ENCODE measurements at regions not wholly inside any gene's neighbourhood (a gene's known extent, or its start where the extent isn't known, plus 50 kb on each side); places are given as distances from the start of the nearest gene placed in this dataset.

DNA sequence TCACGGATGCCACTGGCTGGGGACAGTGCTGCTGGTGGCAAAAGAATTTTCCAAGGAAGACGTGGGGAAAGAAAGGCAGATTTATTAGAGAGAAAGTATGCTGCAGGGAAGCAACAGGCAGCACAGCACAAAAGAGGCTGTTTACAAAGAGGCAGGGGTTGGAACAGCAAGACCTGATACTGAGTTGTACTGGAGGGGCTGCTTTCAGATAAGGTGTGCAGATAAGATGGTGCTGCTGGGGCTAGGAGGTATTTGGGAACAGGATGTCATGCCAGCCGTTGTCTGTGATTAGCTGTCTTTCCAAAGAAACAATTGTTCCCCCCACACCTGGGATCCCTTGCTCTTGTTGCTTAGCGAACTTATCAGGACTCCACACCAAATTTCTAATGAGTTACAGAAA, 2023.3 kb upstream of the PCDH20 start:
- FAIRE-seq: no peak

DNA sequence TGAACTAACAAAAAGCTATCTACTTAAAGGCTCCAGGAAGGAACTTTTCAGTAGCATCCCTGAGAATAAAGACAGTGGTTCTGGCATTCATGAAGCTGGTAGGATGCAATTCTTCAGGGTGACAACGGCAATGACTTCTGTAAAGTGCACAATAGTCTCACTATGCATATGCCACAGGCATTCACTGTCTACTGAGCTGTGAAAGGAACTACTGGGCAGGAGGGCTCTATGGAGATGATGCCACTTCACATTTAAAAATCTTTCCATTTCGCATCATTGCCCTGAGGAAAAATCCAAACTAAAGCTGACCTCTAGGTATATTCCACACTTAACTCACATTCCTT, 2020.6 kb upstream of the PCDH20 start:
- no peak for FAIRE-seq

DNA sequence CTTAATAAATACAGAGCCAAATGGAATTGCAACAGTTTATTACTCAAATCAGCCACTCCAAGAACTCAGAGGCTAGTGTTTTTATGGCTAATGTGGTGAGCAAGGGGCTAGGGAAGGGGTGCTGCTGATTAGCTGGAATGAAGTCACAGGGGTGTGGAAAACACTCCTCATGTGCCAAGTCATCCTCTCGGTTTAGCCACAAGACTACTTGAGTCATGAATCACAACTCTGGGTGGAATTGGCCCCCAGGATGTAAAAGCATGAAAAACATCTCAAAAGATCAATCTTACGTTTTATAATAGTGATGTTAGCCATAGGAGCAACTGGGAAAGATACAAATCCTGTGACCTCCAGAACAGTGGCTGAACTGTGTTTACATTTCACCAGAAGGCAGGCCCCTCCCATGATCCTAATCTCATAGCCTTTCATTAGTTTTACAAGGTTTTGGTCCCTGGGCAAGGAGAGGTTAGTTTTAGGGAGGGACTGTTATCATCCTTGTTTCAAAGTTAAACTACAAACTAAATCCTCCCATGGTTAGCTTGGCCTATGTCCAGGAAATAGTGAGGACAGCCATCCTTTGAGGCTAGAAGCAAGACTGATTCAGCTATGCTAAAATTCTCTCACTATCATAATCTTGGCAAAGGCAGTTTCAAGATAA, 2020.1 kb upstream of the PCDH20 start:
- no peak for FAIRE-seq

DNA sequence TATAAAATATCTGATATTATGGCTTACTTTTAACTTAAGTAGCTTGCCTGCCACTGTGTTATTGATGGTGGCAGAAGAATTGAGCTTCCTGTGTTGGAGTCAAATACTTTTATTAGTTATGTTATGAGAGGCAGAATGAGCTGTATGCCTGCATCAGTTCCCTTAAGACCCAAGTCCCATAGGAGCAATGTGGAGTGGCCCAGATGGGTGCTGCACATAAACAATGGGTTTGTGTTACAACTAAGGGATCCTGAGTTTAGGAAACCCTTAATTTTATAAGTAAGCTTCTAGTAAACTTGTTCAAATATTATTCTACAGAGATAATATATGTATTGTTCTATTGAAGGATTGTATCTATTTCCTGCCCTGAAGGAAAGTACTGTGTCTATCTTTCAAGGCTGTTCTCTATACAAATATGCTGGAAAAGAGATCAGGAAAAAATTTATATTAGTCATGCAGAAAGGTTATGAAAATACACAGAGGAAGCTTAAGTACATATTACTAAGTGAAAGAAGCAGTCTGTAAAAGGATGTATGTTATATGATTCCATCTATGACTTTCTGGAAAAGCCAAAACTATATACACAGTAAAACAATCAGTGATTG, 2018.0 kb upstream of the PCDH20 start:
- no peak for FAIRE-seq

GRCh38 chr13:63427170-63427569, 2011.5 kb upstream of the PCDH20 start:
- FAIRE-seq: no peak

DNA sequence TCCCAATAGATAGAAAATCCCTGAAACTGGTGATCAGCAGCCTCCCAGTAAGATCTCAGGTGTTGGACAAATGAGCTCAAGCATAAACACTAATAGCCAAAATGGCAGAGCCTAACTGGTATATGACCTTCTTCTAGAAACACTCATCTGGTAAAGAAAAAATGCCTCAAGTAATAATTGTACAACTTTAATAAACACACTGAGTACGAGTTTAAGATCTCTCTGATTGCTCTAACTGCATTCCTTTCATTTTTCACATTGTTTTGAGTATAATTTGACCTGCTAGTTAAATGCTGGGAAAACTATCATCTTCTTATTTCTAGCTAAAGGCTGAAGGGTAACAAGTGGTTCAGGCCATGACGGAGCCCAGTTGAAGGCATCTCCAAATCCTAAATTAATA, 2009.5 kb upstream of the PCDH20 start:
- FAIRE-seq: no peak

GRCh38 chr13:63421123-63421522, 2005.5 kb upstream of the PCDH20 start:
- FAIRE-seq: no peak

DNA sequence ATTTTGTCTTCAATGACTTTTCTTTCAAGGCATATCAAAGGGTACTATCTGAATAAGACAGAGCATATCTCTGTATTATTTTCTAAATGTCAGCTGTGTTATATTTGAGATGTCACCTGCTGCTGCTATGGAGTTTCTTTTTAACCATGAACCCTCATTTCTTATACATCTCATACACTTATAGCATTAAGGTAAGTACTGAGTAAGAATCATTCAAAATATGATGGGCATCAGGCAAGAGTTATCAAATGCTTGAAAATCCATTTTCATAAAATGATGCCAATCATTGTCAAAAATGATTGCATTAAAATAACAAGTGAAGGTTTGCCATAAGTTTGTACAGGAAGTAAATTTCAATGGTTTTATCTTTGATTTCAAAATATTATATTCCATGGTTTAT, 2005.0 kb upstream of the PCDH20 start:
- FAIRE-seq: no peak

- FAIRE-seq: no peak
Observed at GRCh38 chr13:63414247-63414646, 1998.6 kb upstream of the PCDH20 start.

DNA sequence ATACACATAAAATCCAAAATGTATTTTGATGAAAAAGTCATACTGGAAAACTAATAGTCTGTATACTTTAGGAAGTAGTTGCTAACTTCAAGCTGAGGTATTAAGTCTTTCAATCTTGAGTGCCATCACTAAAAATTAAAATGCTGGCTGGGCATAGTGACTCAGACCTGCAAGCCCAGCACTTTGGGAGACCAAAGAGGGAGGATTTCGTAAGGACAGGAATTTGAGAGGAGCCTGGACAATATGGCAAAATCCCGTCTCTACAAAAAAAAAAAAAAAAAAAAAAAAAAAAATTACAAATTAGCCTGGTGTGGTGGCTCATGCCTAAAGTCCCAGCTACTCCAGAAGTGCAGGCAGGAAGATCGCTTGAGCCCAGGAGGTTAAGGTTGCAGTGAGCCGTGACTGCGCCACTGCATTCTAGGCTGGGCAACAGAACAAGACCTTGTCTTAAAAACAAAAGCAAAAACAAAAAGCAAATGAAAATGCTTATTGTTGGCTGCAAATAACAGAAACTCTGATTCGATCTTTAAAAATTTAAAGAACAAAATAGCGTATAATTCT, 1994.2 kb upstream of the PCDH20 start:
- no peak for FAIRE-seq

- no peak for FAIRE-seq
Observed at GRCh38 chr13:63408331-63409189, 1992.9 kb upstream of the PCDH20 start.

DNA sequence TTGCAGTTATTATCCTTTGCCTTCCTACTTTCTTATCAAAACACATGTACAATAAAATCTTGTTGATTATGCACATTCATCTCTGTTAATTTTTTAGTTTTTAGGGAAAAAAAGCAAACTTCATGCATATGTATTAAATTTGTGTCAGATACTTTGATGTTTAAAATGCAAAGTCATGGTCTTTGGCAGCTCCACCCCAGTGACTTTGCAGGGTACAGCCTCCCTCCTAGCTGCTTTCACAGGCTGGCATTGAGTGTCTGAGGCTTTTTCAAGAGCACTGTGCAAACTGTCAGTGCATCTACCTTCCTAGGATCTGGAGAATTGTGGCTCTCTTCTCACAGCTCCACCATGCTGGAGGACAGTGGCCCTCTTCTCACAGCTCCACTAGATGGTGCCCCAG, 1988.1 kb upstream of the PCDH20 start:
- no peak for FAIRE-seq

GRCh38 chr13:63396746-63397145, 1981.1 kb upstream of the PCDH20 start:
- FAIRE-seq: no peak

DNA sequence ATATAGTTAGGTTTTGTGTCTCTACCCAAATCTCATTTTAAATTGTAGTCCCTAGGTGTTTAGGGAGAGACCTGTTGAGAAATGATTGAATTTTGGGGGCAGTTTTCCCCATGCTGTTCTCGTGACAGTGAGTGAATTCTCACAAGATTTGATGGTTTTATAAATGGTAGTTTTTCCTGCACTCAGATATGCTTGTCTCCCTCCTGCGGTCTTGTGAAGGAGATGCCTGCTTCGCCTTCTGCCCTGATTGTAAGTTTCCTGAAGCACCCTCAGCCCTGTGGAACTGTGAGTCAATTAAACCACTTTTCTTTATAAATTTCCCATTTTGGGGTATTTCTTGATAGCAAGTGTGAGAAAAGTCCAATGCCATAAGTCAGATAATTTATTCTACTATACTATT, 1977.5 kb upstream of the PCDH20 start:
- no peak for FAIRE-seq

GRCh38 chr13:63389756-63390155, 1974.1 kb upstream of the PCDH20 start:
- no peak for FAIRE-seq

DNA sequence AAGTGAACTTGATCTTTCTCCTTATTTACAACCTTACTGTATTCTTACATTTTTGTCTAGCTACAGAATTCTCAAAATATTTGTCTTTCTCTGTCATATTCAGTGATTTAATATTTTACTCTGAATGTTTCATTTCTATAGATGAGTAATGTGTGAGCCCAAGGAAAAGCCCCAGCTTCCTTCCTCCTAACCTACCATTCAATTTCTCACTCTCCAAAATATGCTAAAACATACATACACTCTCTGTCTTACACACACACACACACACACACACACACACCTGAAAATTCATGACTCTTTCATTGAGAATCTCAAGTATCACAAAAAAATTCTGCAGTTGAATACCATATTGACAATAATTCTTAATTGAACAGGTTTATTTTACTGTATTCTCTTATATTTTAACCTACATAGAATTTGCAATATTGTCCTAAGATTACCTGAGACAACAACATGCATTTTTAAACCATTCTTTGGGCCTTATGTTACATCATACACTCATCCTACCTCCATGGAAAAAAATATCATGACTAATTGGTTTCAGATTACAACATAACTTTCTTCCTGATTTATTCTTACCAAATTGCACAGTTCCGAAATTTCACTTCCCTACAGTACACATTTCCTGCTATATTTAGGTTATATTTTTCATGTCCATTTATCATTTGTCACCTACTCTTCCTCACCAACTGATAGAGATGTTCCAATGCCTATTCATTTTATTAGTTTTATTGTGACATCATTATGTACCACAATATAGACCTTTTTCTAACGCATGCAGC, 1965.6 kb upstream of the PCDH20 start:
- FAIRE-seq: no peak

- no peak for FAIRE-seq
Observed at GRCh38 chr13:63377986-63378385, 1962.3 kb upstream of the PCDH20 start.

DNA sequence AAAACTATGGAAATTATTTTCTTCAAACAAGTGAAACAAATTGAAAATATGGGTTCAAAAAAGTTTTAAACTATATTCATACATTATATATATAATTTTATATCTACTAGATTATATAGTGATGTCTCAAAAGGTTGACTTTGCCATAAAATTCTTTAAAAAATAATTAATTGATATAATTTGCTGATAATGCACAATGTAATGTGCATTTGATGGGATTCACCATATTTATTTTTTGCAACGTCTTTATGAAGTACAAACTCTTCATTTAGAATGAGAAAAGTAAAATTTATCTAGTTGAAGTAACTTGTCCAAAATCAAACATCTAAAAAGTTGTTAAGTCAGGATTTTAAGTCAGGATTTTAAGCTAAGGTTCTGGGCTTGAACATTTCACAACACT, 1954.5 kb upstream of the PCDH20 start:
- FAIRE-seq: peak; percentile 14

GRCh38 chr13:63367522-63368198, 1952.0 kb upstream of the PCDH20 start:
- no peak for FAIRE-seq

DNA sequence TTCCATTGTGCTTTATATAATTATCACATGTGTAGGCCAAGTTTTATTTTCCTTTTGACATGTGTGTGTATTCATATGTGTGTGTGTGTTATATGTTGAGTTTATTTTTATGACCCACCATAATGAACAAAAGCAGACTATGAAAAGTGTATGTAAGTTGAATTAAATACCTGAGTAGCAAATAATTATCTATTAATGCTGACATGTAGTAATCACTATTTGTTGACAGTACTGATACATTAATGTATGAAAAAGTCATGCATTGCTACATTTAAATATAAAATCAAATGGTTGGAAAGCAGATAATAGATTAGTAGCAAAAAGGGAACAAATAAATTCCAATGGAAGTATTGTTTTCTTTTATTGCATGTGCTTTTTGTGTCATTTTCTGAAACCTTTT, 1948.5 kb upstream of the PCDH20 start:
- FAIRE-seq: no peak

- no peak for FAIRE-seq
Observed at GRCh38 chr13:63351533-63351932, 1935.9 kb upstream of the PCDH20 start.

GRCh38 chr13:63351081-63351480, 1935.4 kb upstream of the PCDH20 start:
- FAIRE-seq: no peak

Data from colon (tissue), 2 donors.